Retina (tissue), 1 donor: ENCODE measurements at regions not wholly inside any gene's neighbourhood (a gene's known extent, or its start where the extent isn't known, plus 50 kb on each side); places are given as distances from the start of the nearest gene placed in this dataset.
"Not testable (repeated sequence)": the region's sequence is repeated elsewhere in the genome, so short reads cannot be mapped to it uniquely, and the experiment has no call there.

Experiments
- DNase-seq: peaks from one replicate; pipeline ENCODE4 v3.0.0-alpha.2; 2016

- DNase-seq, result no peak
Measured at GRCh38 chr19:27892500-27892899, 1320.5 kb downstream of the UQCRFS1 start.

GRCh38 chr19:27891411-27891810 lies 1321.5 kb downstream of the UQCRFS1 start:
- DNase-seq, result no peak

GRCh38 chr19:27890696-27891095 lies 1322.3 kb downstream of the UQCRFS1 start:
- DNase-seq, result no peak

- DNase-seq, result no peak
Measured at GRCh38 chr19:27890206-27890605, 1322.7 kb downstream of the UQCRFS1 start.

- DNase-seq, result no peak
Measured at GRCh38 chr19:27889156-27889555, 1323.8 kb downstream of the UQCRFS1 start.

GRCh38 chr19:27887946-27888345 lies 1325.0 kb downstream of the UQCRFS1 start:
- no peak for DNase-seq

- DNase-seq, result no peak
Measured at GRCh38 chr19:27885359-27885758, 1327.6 kb downstream of the UQCRFS1 start.

GRCh38 chr19:27884376-27884775 lies 1328.6 kb downstream of the UQCRFS1 start:
- DNase-seq, result no peak

- DNase-seq, result no peak
Measured at GRCh38 chr19:27881213-27881612, 1331.7 kb downstream of the UQCRFS1 start.

- no peak for DNase-seq
Measured at GRCh38 chr19:27876976-27877512, 1335.9 kb downstream of the UQCRFS1 start.

GRCh38 chr19:27876489-27876888 lies 1336.5 kb downstream of the UQCRFS1 start:
- no peak for DNase-seq

- no peak for DNase-seq
Measured at GRCh38 chr19:27872370-27872769, 1340.6 kb downstream of the UQCRFS1 start.

- no peak for DNase-seq
Measured at GRCh38 chr19:27870293-27870692, 1342.7 kb downstream of the UQCRFS1 start.

- DNase-seq, result no peak
Measured at GRCh38 chr19:27868007-27868406, 1344.9 kb downstream of the UQCRFS1 start.

GRCh38 chr19:27865927-27866777 lies 1346.8 kb downstream of the UQCRFS1 start:
- no peak for DNase-seq

GRCh38 chr19:27861411-27861975 lies 1351.5 kb downstream of the UQCRFS1 start:
- DNase-seq, result no peak

GRCh38 chr19:27860309-27860934 lies 1352.5 kb downstream of the UQCRFS1 start:
- no peak for DNase-seq

- DNase-seq, result no peak
Measured at GRCh38 chr19:27859689-27860088, 1353.3 kb downstream of the UQCRFS1 start.

- no peak for DNase-seq
Measured at GRCh38 chr19:27858981-27859581, 1353.9 kb downstream of the UQCRFS1 start.

- DNase-seq, result not testable (repeated sequence)
Measured at GRCh38 chr19:27852931-27853330, 1360.0 kb downstream of the UQCRFS1 start.

GRCh38 chr19:27851543-27852060 lies 1361.3 kb downstream of the UQCRFS1 start:
- no peak for DNase-seq

GRCh38 chr19:27851002-27851481 lies 1361.9 kb downstream of the UQCRFS1 start:
- no peak for DNase-seq

- no peak for DNase-seq
Measured at GRCh38 chr19:27846944-27847343, 1366.0 kb downstream of the UQCRFS1 start.
